NCI-H187 (cell line): ENCODE measurements at regions not wholly inside any gene's neighbourhood (a gene's known extent, or its start where the extent isn't known, plus 50 kb on each side); places are given as distances from the start of the nearest gene placed in this dataset.
"Not testable (repeated sequence)": the region's sequence is repeated elsewhere in the genome, so short reads cannot be mapped to it uniquely, and the experiment has no call there.

Experiments
- DNase-seq, 2 experiments: peaks; one replicate each; lab custom pipeline; 2025; lab: John Stamatoyannopoulos, UW

- DNase-seq = no peak
Observed at GRCh38 chr4:58368221-58368620, 1258.0 kb upstream of the IGFBP7 start.

GRCh38 chr4:58360354-58361133 lies 1250.4 kb upstream of the IGFBP7 start:
- DNase-seq = no peak

- no peak for DNase-seq
Observed at GRCh38 chr4:58359590-58359989, 1249.4 kb upstream of the IGFBP7 start.

GRCh38 chr4:58357947-58358346 lies 1247.8 kb upstream of the IGFBP7 start:
- DNase-seq = no peak

- DNase-seq = no peak
Observed at GRCh38 chr4:58325070-58325469, 1214.9 kb upstream of the IGFBP7 start.

GRCh38 chr4:58313444-58313843 lies 1203.3 kb upstream of the IGFBP7 start:
- no peak for DNase-seq

GRCh38 chr4:58303456-58303855 lies 1193.3 kb upstream of the IGFBP7 start:
- no peak for DNase-seq

GRCh38 chr4:58301376-58301999 lies 1191.3 kb upstream of the IGFBP7 start:
- DNase-seq = no peak

- DNase-seq = no peak
Observed at GRCh38 chr4:58286335-58286734, 1176.2 kb upstream of the IGFBP7 start.

- DNase-seq = not testable (repeated sequence)
Observed at GRCh38 chr4:58280928-58281327, 1170.7 kb upstream of the IGFBP7 start.

- no peak for DNase-seq
Observed at GRCh38 chr4:58275856-58276255, 1165.7 kb upstream of the IGFBP7 start.

GRCh38 chr4:58274553-58274952 lies 1164.4 kb upstream of the IGFBP7 start:
- no peak for DNase-seq

- DNase-seq = no peak
Observed at GRCh38 chr4:58272311-58272710, 1162.1 kb upstream of the IGFBP7 start.

- DNase-seq = no peak
Observed at GRCh38 chr4:58265734-58266133, 1155.5 kb upstream of the IGFBP7 start.

GRCh38 chr4:58261526-58261925 lies 1151.3 kb upstream of the IGFBP7 start:
- no peak for DNase-seq

GRCh38 chr4:58254291-58254690 lies 1144.1 kb upstream of the IGFBP7 start:
- no peak for DNase-seq

- no peak for DNase-seq
Observed at GRCh38 chr4:58252656-58253055, 1142.5 kb upstream of the IGFBP7 start.

- DNase-seq = no peak
Observed at GRCh38 chr4:58247792-58248191, 1137.6 kb upstream of the IGFBP7 start.

GRCh38 chr4:58225460-58225859 lies 1115.3 kb upstream of the IGFBP7 start:
- DNase-seq = no peak

- no peak for DNase-seq
Observed at GRCh38 chr4:58219179-58219578, 1109.0 kb upstream of the IGFBP7 start.

- DNase-seq = no peak
Observed at GRCh38 chr4:58216461-58216860, 1106.3 kb upstream of the IGFBP7 start.

GRCh38 chr4:58214376-58214775 lies 1104.2 kb upstream of the IGFBP7 start:
- no peak for DNase-seq

GRCh38 chr4:58209551-58209950 lies 1099.4 kb upstream of the IGFBP7 start:
- no peak for DNase-seq

GRCh38 chr4:58209001-58209400 lies 1098.8 kb upstream of the IGFBP7 start:
- DNase-seq = no peak
